GM23338 (cell line): ENCODE measurements at regions not wholly inside any gene's neighbourhood (a gene's known extent, or its start where the extent isn't known, plus 50 kb on each side); places are given as distances from the start of the nearest gene placed in this dataset.

Source experiments
- ATAC-seq: fragments of 200-7000 bp; cut with Tn5 transposase; 3 replicates; pipeline ENCODE4 v1.9.1; 2020
- DNase-seq: peaks from one replicate; pipeline ENCODE4 v3.0.0-alpha.2; 2015; ENCODE audit warnings: low spot score
- H2AFZ ChIP-seq: fragments of 200-600 bp; sonication (generic); 2 replicates; pipeline ENCODE4 v1.8.0; 2016; ENCODE audit warnings: antibody characterized with exemption, mild to moderate bottlenecking, moderate library complexity
- H3F3A ChIP-seq: fragments of 200-600 bp; sonication (generic); replicated peaks from 2 replicates; pipeline ENCODE4 v1.8.0; 2017; ENCODE audit warnings: antibody characterized with exemption, mixed run types, low read depth
- H3K27ac ChIP-seq: fragments of 200-600 bp; sonication (generic); 2 replicates; pipeline ENCODE4 v1.6.1; 2016; ENCODE audit warnings: low read depth
- H3K27me3 ChIP-seq: fragments of 200-600 bp; sonication (generic); 2 replicates; pipeline ENCODE4 v1.8.0; 2016; ENCODE audit warnings: mild to moderate bottlenecking, mixed run types, moderate library complexity; ENCODE audit not compliant: insufficient read depth
- H3K36me3 ChIP-seq: fragments of 200-600 bp; sonication (generic); 2 replicates; pipeline ENCODE4 v1.8.0; 2016; ENCODE audit warnings: mild to moderate bottlenecking; ENCODE audit not compliant: insufficient read depth
- H3K4me1 ChIP-seq: fragments of 200-600 bp; sonication (generic); 2 replicates; pipeline ENCODE4 v1.8.0; 2016; ENCODE audit warnings: mild to moderate bottlenecking, moderate library complexity; ENCODE audit not compliant: insufficient read depth
- H3K4me2 ChIP-seq: fragments of 200-600 bp; sonication (generic); 2 replicates; pipeline ENCODE4 v1.7.1; 2017; ENCODE audit warnings: mixed run types
- H3K4me3 ChIP-seq: fragments of 200-600 bp; sonication (generic); 2 replicates; pipeline ENCODE4 v1.6.1; 2016; ENCODE audit warnings: mixed run types
- H3K79me2 ChIP-seq: fragments of 200-600 bp; sonication (generic); replicated peaks from 2 replicates; pipeline ENCODE4 v1.8.0; 2017; ENCODE audit warnings: mild to moderate bottlenecking; ENCODE audit not compliant: insufficient read depth
- H3K9me2 ChIP-seq: fragments of 200-600 bp; sonication (generic); 2 replicates; pipeline ENCODE4 v1.8.0; 2017; ENCODE audit not compliant: insufficient read depth
- H4K20me1 ChIP-seq: fragments of 200-600 bp; sonication (generic); replicated peaks from 2 replicates; pipeline ENCODE4 v1.8.0; 2017; ENCODE audit warnings: mild to moderate bottlenecking; ENCODE audit not compliant: insufficient read depth
- H3K27ac Mint-ChIP-seq: 2 replicates; pipeline ENCODE4 v1.8.0; 2020; ENCODE audit warnings: inconsistent platforms, mild to moderate bottlenecking, moderate library complexity, mixed read lengths
- H3K27me3 Mint-ChIP-seq: 3 replicates; pipeline ENCODE4 v1.8.0; 2022; ENCODE audit warnings: low read depth, mild to moderate bottlenecking, moderate library complexity, mixed read lengths, inconsistent platforms; ENCODE audit not compliant: insufficient read depth, poor library complexity
- H3K36me3 Mint-ChIP-seq: 3 replicates; pipeline ENCODE4 v1.8.0; 2021; ENCODE audit warnings: low read depth, mild to moderate bottlenecking, inconsistent platforms, moderate library complexity, mixed read lengths
- H3K4me1 Mint-ChIP-seq: 3 replicates; pipeline ENCODE4 v1.8.0; 2020; ENCODE audit warnings: mild to moderate bottlenecking, inconsistent platforms, mixed read lengths
- H3K4me3 Mint-ChIP-seq: 3 replicates; pipeline ENCODE4 v1.8.0; 2021; ENCODE audit warnings: moderate library complexity, mild to moderate bottlenecking, inconsistent platforms, mixed read lengths
- H3K9me3 Mint-ChIP-seq: 3 replicates; pipeline ENCODE4 v1.8.0; 2020; ENCODE audit warnings: moderate library complexity, mild to moderate bottlenecking, inconsistent platforms, mixed read lengths
- CREB1 ChIP-seq: fragments of 250-450 bp; sonication (Bioruptor Pico); IDR thresholded peaks from 2 replicates; pipeline ENCODE4 v1.5.0; 2020; ENCODE audit warnings: low read depth, mild to moderate bottlenecking, moderate library complexity
- ETS1 ChIP-seq: IDR thresholded peaks from 2 replicates; pipeline ENCODE4 v1.6.1; 2016; ENCODE audit warnings: antibody characterized with exemption
- EZH2phosphoT487 ChIP-seq: fragments of 200-600 bp; sonication (generic); IDR thresholded peaks from one replicate; pipeline ENCODE4 v1.8.1; 2018; ENCODE audit warnings: antibody characterized with exemption; ENCODE audit not compliant: unreplicated experiment
- NANOG ChIP-seq: IDR thresholded peaks from 2 replicates; pipeline ENCODE4 v1.6.1; 2016; ENCODE audit warnings: antibody characterized with exemption, borderline replicate concordance
- POLR2AphosphoS5 ChIP-seq: IDR thresholded peaks from 2 replicates; pipeline ENCODE4 v1.6.1; 2016; ENCODE audit warnings: antibody characterized with exemption, low read depth
- REST ChIP-seq: IDR thresholded peaks from one replicate; pipeline ENCODE4 v1.6.1; 2018; ENCODE audit warnings: antibody characterized with exemption; ENCODE audit not compliant: unreplicated experiment
- STAT1 ChIP-seq: IDR thresholded peaks from one replicate; pipeline ENCODE4 v1.6.1; 2016; ENCODE audit warnings: antibody characterized with exemption; ENCODE audit not compliant: unreplicated experiment
- ZNF114 ChIP-seq: fragments of 250-450 bp; sonication (Bioruptor Pico); IDR thresholded peaks from 2 replicates; pipeline ENCODE4 v1.5.0; 2020; ENCODE audit warnings: mild to moderate bottlenecking, moderate library complexity
- ZNF331 ChIP-seq: fragments of 250-450 bp; sonication (Bioruptor Pico); IDR thresholded peaks from 2 replicates; pipeline ENCODE4 v1.5.0; 2020; ENCODE audit warnings: low read depth, mild to moderate bottlenecking, moderate library complexity
- ZNF462 ChIP-seq: fragments of 250-450 bp; sonication (Bioruptor Pico); IDR thresholded peaks from 2 replicates; pipeline ENCODE4 v1.5.0; 2020; ENCODE audit warnings: mild to moderate bottlenecking, moderate library complexity

- Histone ChIP-seq H3K4me3 (no peak overlapping the region), H3K79me2 (no peaks in the 10 kb centered on the region), H3F3A (no peaks in the 10 kb centered on the region), H4K20me1 (no peaks in the 10 kb centered on the region), H3K27ac (no peak overlapping the region), H3K4me2 (no peak overlapping the region), H3K4me1 (peaks cover 20% of the 10 kb centered on the region), H3K9me2 (no peaks in the 10 kb centered on the region; the same call in 1 of the 2 replicates), H3K36me3 (no peaks in the 10 kb centered on the region), H2AFZ (no peak overlapping the region), H3K27me3 (no peaks in the 10 kb centered on the region)
- DNase-seq: no peak
- no peak for ATAC-seq
- peaks cover 3% of the 10 kb centered on the region for H3K27me3 Mint-ChIP-seq
- no peak overlapping the region for H3K4me3 Mint-ChIP-seq
- peaks cover 1% of the 10 kb centered on the region; the same call in 1 of the 3 replicates for H3K9me3 Mint-ChIP-seq
- peaks cover 31% of the 10 kb centered on the region for H3K4me1 Mint-ChIP-seq
- H3K36me3 Mint-ChIP-seq: no peaks in the 10 kb centered on the region; the same call in 2 of the 3 replicates
- no peak overlapping the region for H3K27ac Mint-ChIP-seq
- TF ChIP-seq ZNF462 (CRISPR knock-in tag): no peak
Observed at GRCh38 chr2:236403125-236403524, 138.9 kb upstream of the ASB18 start.

GRCh38 chr2:236403811-236404210, 139.6 kb upstream of the ASB18 start:
- Mint-ChIP-seq H3K9me3 (peaks cover 8% of the 10 kb centered on the region; the same call in 1 of the 3 replicates), H3K4me3 (no peak overlapping the region), H3K27ac (no peak overlapping the region), H3K27me3 (peaks cover 3% of the 10 kb centered on the region), H3K4me1 (peaks cover 30% of the 10 kb centered on the region), H3K36me3 (no peaks in the 10 kb centered on the region; the same call in 2 of the 3 replicates)
- Histone ChIP-seq H3K27me3 (no peaks in the 10 kb centered on the region), H3K36me3 (no peaks in the 10 kb centered on the region), H2AFZ (no peak overlapping the region), H3K9me2 (peaks cover 3% of the 10 kb centered on the region; the same call in 1 of the 2 replicates), H3K4me3 (no peak overlapping the region), H3F3A (no peaks in the 10 kb centered on the region), H3K79me2 (no peaks in the 10 kb centered on the region), H4K20me1 (no peaks in the 10 kb centered on the region), H3K27ac (no peak overlapping the region), H3K4me2 (no peak overlapping the region), H3K4me1 (peaks cover 20% of the 10 kb centered on the region)
- ATAC-seq (no peak), DNase-seq (no peak)
- TF ChIP-seq EZH2phosphoT487: no peak
- TF ChIP-seq NANOG: no peak
- TF ChIP-seq STAT1: no peak
- no peak for TF ChIP-seq CREB1 (CRISPR knock-in tag)
- no peak for TF ChIP-seq ZNF114 (CRISPR knock-in tag)
- TF ChIP-seq REST: no peak
- no peak for TF ChIP-seq POLR2AphosphoS5
- TF ChIP-seq ETS1: no peak
- no peak for TF ChIP-seq ZNF331 (CRISPR knock-in tag)
